Parathyroid adenoma (tissue), 2 donors: ENCODE measurements at regions not wholly inside any gene's neighbourhood (a gene's known extent, or its start where the extent isn't known, plus 50 kb on each side); places are given as distances from the start of the nearest gene placed in this dataset.

Experiments used
- H2AFZ ChIP-seq: fragments of 300-600 bp; sonication (generic); one replicate; pipeline ENCODE4 v1.7.0; 2017; ENCODE audit warnings: antibody characterized with exemption, mild to moderate bottlenecking
- H3K27ac ChIP-seq: fragments of 300-600 bp; sonication (generic); one replicate; pipeline ENCODE4 v1.7.0; 2017
- H3K27me3 ChIP-seq: fragments of 300-600 bp; sonication (generic); one replicate; pipeline ENCODE4 v1.7.0; 2017; ENCODE audit warnings: low read length; ENCODE audit not compliant: control insufficient read depth, insufficient read depth
- H3K36me3 ChIP-seq: fragments of 300-600 bp; sonication (generic); one replicate; pipeline ENCODE4 v1.7.0; 2017; ENCODE audit warnings: low read length; ENCODE audit not compliant: control insufficient read depth, insufficient read depth
- H3K4me1 ChIP-seq: fragments of 300-600 bp; sonication (generic); one replicate; pipeline ENCODE4 v1.7.0; 2017; ENCODE audit warnings: control low read depth
- H3K4me2 ChIP-seq: fragments of 300-600 bp; sonication (generic); one replicate; pipeline ENCODE4 v1.7.0; 2017; ENCODE audit warnings: low read length
- H3K4me3 ChIP-seq: fragments of 300-600 bp; sonication (generic); one replicate; pipeline ENCODE4 v1.7.0; 2017; ENCODE audit warnings: low read depth, low read length
- H3K79me2 ChIP-seq: fragments of 300-600 bp; sonication (generic); one replicate; pipeline ENCODE4 v1.7.0; 2017; ENCODE audit warnings: control low read depth
- H3K9ac ChIP-seq: fragments of 300-600 bp; sonication (generic); one replicate; pipeline ENCODE4 v1.7.0; 2017; ENCODE audit warnings: mild to moderate bottlenecking
- H3K9me3 ChIP-seq: fragments of 300-600 bp; sonication (generic); one replicate; pipeline ENCODE4 v1.7.0; 2017; ENCODE audit warnings: low read length; ENCODE audit not compliant: control insufficient read depth
- TF ChIP-seq, protein P1 (sequence below): fragments of 300-600 bp; sonication (generic); IDR thresholded peaks from one replicate; pipeline ENCODE4 v1.7.0; 2017; ENCODE audit warnings: antibody characterized with exemption, mild to moderate bottlenecking
- donor health status: primary hyperparathyroidism.

DNA sequence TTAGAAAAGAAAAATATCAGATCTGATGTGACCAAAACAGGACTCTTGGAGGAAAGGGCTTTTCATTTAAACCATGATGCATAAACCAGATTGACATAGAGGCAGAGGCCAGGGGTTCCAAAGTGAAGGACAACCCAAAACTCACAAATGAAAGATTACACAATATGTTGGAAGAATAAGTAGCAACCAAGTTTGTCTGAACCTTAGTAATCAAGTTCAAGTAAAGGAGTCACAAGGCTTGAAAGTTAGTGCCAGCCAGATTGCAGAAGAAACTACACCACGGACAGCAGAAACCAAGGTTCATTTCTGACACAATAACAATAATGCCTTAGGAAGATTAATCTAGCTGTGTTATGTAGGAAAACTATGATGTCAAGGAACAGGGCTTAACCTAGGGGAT lies 124.6 kb downstream of the ZC3H11B start:
- Histone ChIP-seq H2AFZ (no peak overlapping the region), H3K4me1 (no peaks in the 10 kb centered on the region), H3K79me2 (no peaks in the 10 kb centered on the region), H3K4me2 (no peak overlapping the region), H3K9me3 (no peaks in the 10 kb centered on the region), H3K36me3 (no peaks in the 10 kb centered on the region), H3K9ac (no peak overlapping the region), H3K4me3 (no peak overlapping the region), H3K27ac (no peak overlapping the region), H3K27me3 (no peaks in the 10 kb centered on the region)
- TF ChIP-seq, protein P1, sequence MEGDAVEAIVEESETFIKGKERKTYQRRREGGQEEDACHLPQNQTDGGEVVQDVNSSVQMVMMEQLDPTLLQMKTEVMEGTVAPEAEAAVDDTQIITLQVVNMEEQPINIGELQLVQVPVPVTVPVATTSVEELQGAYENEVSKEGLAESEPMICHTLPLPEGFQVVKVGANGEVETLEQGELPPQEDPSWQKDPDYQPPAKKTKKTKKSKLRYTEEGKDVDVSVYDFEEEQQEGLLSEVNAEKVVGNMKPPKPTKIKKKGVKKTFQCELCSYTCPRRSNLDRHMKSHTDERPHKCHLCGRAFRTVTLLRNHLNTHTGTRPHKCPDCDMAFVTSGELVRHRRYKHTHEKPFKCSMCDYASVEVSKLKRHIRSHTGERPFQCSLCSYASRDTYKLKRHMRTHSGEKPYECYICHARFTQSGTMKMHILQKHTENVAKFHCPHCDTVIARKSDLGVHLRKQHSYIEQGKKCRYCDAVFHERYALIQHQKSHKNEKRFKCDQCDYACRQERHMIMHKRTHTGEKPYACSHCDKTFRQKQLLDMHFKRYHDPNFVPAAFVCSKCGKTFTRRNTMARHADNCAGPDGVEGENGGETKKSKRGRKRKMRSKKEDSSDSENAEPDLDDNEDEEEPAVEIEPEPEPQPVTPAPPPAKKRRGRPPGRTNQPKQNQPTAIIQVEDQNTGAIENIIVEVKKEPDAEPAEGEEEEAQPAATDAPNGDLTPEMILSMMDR, result no peak

DNA sequence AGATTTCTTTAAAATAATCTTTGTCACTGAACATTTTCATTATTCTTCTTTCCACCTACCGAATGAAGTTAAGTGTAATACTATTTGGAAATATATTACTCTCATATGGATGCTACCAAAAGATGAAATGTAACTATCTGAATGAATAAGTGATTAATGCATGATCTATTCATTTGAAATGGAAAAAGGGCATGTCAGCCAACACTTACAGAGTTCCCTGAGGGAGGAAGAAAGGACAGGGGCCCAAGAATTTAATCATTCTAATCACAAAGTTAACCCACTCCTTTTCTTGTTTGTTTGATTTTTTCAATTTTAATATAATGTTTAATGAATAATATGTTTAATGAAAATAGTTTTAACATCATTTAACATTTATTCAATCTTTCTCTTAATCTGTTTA lies 129.4 kb downstream of the ZC3H11B start:
- Histone ChIP-seq H3K4me3 (no peak overlapping the region), H3K4me1 (no peaks in the 10 kb centered on the region), H3K9me3 (no peaks in the 10 kb centered on the region), H3K79me2 (no peaks in the 10 kb centered on the region), H3K9ac (no peak overlapping the region), H3K36me3 (no peaks in the 10 kb centered on the region), H3K27ac (no peak overlapping the region), H3K4me2 (no peak overlapping the region), H2AFZ (no peak overlapping the region), H3K27me3 (no peaks in the 10 kb centered on the region)
- TF ChIP-seq, protein P1, result no peak

DNA sequence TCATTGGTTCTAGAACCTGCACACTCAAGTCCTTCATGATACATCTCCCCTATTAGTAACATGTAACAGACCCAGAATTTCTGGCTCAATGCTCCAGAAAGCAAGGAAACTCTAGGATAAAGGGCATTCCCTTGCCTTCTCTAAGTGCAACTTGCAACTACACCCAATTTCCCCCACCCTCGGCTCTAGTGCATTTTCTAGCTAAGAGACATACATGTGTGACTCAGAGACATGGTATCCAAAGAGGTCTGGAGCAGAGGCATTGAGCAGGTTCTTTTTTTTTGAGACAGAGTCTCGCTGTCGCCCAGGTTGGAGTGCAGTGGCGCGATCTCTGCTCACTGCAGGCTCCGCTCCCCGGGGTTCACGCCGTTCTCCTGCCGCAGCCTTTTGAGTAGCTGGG lies 132.9 kb downstream of the ZC3H11B start:
- TF ChIP-seq, protein P1, result no peak
- no peaks in the 10 kb centered on the region for H3K36me3 ChIP-seq

DNA sequence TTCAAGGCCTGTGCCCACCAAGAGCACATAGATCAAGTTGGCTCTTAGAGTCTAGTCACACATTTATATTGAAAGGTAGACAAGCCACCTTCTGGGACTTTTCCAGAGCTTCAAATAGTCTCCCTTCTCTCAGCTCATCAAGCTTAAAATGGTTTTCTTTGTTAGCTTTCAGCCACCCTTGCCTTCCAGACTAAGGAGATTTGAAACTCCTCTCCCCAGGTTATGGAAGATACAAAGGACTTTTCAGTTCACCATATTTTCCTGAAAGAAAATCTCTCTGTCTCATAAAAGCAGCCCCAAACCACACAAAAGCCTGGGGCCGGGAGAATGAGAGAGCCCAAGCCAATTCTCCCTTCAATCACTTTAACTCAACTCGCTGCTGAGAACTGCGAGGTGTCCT lies 134.1 kb downstream of the ZC3H11B start:
- no peaks in the 10 kb centered on the region for H3K27me3 ChIP-seq

More for the DNA sequence above, 132.9 kb downstream of the ZC3H11B start:
- H3K4me1 ChIP-seq, result no peaks in the 10 kb centered on the region
- no peak overlapping the region for H3K4me3 ChIP-seq
- no peak overlapping the region for H3K27ac ChIP-seq
- H3K4me2 ChIP-seq, result no peak overlapping the region
- no peak overlapping the region for H2AFZ ChIP-seq
- no peak overlapping the region for H3K9ac ChIP-seq
- H3K79me2 ChIP-seq, result no peaks in the 10 kb centered on the region
- H3K27me3 ChIP-seq, result no peaks in the 10 kb centered on the region
- no peaks in the 10 kb centered on the region for H3K9me3 ChIP-seq

DNA sequence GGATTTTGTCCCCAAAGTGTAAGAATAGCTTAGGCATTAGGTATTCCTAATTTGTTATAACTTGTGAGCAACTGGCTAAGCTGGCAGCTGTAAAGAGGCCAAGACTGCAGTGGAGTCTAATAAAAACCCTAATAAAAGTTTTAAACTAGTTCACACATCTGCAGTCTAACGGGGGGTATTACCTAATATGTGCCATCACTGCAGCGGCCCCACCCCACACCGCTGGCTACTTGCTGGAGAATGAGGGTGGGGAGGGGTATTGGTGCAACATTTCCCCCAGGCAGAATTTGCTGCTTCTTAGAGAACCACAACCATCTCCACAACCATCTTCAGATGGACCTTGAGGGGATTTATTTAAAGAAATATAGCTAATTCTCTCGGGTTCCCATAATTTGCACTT lies 135.0 kb downstream of the ZC3H11B start:
- Histone ChIP-seq H3K9me3 (no peaks in the 10 kb centered on the region), H3K4me1 (no peaks in the 10 kb centered on the region), H3K36me3 (no peaks in the 10 kb centered on the region), H3K4me3 (no peak overlapping the region), H3K27ac (no peak overlapping the region), H3K4me2 (no peak overlapping the region), H3K79me2 (no peaks in the 10 kb centered on the region), H3K9ac (no peak overlapping the region), H3K27me3 (no peaks in the 10 kb centered on the region), H2AFZ (no peak overlapping the region)
- TF ChIP-seq, protein P1, result no peak

More for the DNA sequence above, 134.1 kb downstream of the ZC3H11B start:
- H3K79me2 ChIP-seq, result no peaks in the 10 kb centered on the region
- no peak overlapping the region for H2AFZ ChIP-seq
- no peak overlapping the region for H3K9ac ChIP-seq
- no peak overlapping the region for H3K4me3 ChIP-seq
- no peaks in the 10 kb centered on the region for H3K36me3 ChIP-seq
- H3K9me3 ChIP-seq, result no peaks in the 10 kb centered on the region
- H3K4me2 ChIP-seq, result no peak overlapping the region
- no peaks in the 10 kb centered on the region for H3K4me1 ChIP-seq
- TF ChIP-seq, protein P1, result no peak
- no peak overlapping the region for H3K27ac ChIP-seq
